ENCODE measurements at regions not wholly inside any gene's neighbourhood (a gene's known extent, or its start where the extent isn't known, plus 50 kb on each side); places are given as distances from the start of the nearest gene placed in this dataset.

DNA sequence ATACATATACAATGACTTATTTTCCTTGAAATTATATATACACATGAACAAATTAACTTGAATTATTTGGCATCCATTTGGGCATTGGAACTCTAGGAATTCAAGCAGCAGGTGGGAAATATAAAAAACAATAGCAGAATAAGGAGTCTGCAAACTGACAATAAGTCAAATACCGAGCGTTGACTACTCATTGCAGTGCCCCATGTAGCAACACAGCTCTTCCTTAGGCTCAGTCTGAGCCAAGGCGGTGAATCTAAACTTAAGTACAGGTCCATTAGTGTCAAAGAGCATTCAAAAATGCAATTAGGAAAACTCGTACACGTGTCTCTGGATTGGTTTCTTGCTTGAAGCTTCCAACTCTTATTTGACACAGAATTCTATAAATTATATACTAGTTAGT is 462.5 kb upstream of the KLF12 start:
- no peak for ATAC-seq (ENCODE audit: poor library complexity)
- Mint-ChIP-seq H3K4me1 (ENCODE audit: low read depth) (no peaks in the 10 kb centered on the region), H3K27ac (no peak overlapping the region), H3K4me3 (no peak overlapping the region), H3K9me3 (peaks cover 4% of the 10 kb centered on the region), H3K36me3 (ENCODE audit: low read depth) (no peaks in the 10 kb centered on the region), H3K27me3 (peaks cover 11% of the 10 kb centered on the region)
- H3K27ac ChIP-seq (ENCODE audit: low read depth in 1 of 2, low read length in 2 of 2): no peak overlapping the region
- H3K4me3 ChIP-seq (ENCODE audit: low read length): no peak overlapping the region
- POLR2A ChIA-PET: interaction anchor here (0.6 kb wide), 1 partner anchor 1538 kb away, joined by 3 read pairs; the partner anchor contains the start of gene KLF5
- no peaks in the 10 kb centered on the region for H3K4me1 ChIP-seq (ENCODE audit: insufficient read depth, low read length)
- no peak for DNase-seq
- no peaks in the 10 kb centered on the region for H3K36me3 ChIP-seq (ENCODE audit: insufficient read depth, low read length)
- intact Hi-C loops (cut with DNase I, micrococcal nuclease): no loop called here
- CTCF ChIA-PET: no interaction called here
- peaks cover 0 to 3% of the 10 kb centered on the region in 2 experiments for H3K27me3 ChIP-seq (ENCODE audit: control insufficient read depth in 1 of 2, insufficient read depth in 2 of 2, low read length in 2 of 2)
- H3K9me3 ChIP-seq (ENCODE audit: control insufficient read depth in 1 of 2, insufficient read depth in 1 of 2, low read length in 2 of 2): peaks cover 2 to 4% of the 10 kb centered on the region in 2 experiments
- no peak for TF ChIP-seq CTCF (IDR thresholded peaks at IDR 0.05)

DNA sequence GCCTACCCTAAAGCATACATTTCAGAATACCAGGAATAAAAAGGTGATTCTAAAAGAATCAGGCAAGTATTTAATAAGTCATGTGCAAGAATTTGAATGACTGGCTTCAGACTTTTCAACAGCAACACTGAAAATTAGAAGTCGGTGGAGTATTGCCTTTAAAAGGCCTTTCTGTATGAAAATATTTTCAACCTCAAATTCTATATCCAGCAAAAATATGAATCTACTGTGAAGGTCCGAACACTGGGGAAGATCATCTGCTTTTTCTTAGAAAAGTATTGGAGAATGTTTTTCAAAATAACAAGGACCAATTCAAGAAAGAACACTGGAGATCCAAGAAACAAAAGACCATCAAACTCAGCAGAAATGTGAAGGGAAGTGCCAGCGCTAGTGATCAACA is 459.5 kb upstream of the KLF12 start:
- Mint-ChIP-seq H3K36me3 (ENCODE audit: low read depth) (no peaks in the 10 kb centered on the region), H3K9me3 (peaks cover 4% of the 10 kb centered on the region), H3K27me3 (peaks cover 2% of the 10 kb centered on the region), H3K27ac (no peak overlapping the region), H3K4me1 (ENCODE audit: low read depth) (no peaks in the 10 kb centered on the region), H3K4me3 (no peak overlapping the region)
- no peak for DNase-seq
- Histone ChIP-seq H3K27me3 (ENCODE audit: control insufficient read depth in 1 of 2, insufficient read depth in 2 of 2, low read length in 2 of 2) (peaks cover 0 to 3% of the 10 kb centered on the region in 2 experiments), H3K9me3 (ENCODE audit: control insufficient read depth in 1 of 2, insufficient read depth in 1 of 2, low read length in 2 of 2) (peaks cover 2 to 4% of the 10 kb centered on the region in 2 experiments), H3K27ac (ENCODE audit: low read depth in 1 of 2, low read length in 2 of 2) (no peak overlapping the region), H3K4me3 (ENCODE audit: low read length) (no peak overlapping the region), H3K4me1 (ENCODE audit: insufficient read depth, low read length) (no peaks in the 10 kb centered on the region), H3K36me3 (ENCODE audit: insufficient read depth, low read length) (no peaks in the 10 kb centered on the region)
- TF ChIP-seq CTCF (IDR thresholded peaks at IDR 0.05): no peak
- CTCF ChIA-PET: no interaction called here
- POLR2A ChIA-PET: no interaction called here
- intact Hi-C loops (cut with DNase I, micrococcal nuclease): no loop called here
- no peak for ATAC-seq (ENCODE audit: poor library complexity)

GRCh38 chr13:74586847-74587246 is 452.6 kb upstream of the KLF12 start:
- no peak for TF ChIP-seq CTCF (IDR thresholded peaks at IDR 0.05)
- Mint-ChIP-seq H3K4me1 (ENCODE audit: low read depth) (no peaks in the 10 kb centered on the region), H3K4me3 (no peak overlapping the region), H3K27ac (no peak overlapping the region), H3K27me3 (peaks cover 10% of the 10 kb centered on the region), H3K9me3 (no peaks in the 10 kb centered on the region), H3K36me3 (ENCODE audit: low read depth) (no peaks in the 10 kb centered on the region)
- Histone ChIP-seq H3K27ac (ENCODE audit: low read depth in 1 of 2, low read length in 2 of 2) (no peak overlapping the region), H3K27me3 (ENCODE audit: control insufficient read depth in 1 of 2, insufficient read depth in 2 of 2, low read length in 2 of 2) (peaks cover 0 to 3% of the 10 kb centered on the region in 2 experiments), H3K4me1 (ENCODE audit: insufficient read depth, low read length) (no peaks in the 10 kb centered on the region), H3K36me3 (ENCODE audit: insufficient read depth, low read length) (no peaks in the 10 kb centered on the region), H3K4me3 (ENCODE audit: low read length) (no peak overlapping the region), H3K9me3 (ENCODE audit: control insufficient read depth in 1 of 2, insufficient read depth in 1 of 2, low read length in 2 of 2) (no peaks in the 10 kb centered on the region)
- intact Hi-C loops (cut with DNase I, micrococcal nuclease): loop anchor here in 1 of 2 experiments (5.0 kb wide), 1 partner anchor 1500 kb away; no protein-coding TSS in a partner anchor
- CTCF ChIA-PET: no interaction called here
- ATAC-seq (ENCODE audit: poor library complexity) (no peak), DNase-seq (no peak)
- POLR2A ChIA-PET: no interaction called here
